NCI-H446 treated with DMSO at 0.1 percent for 48 hours (cell line): ENCODE measurements at regions not wholly inside any gene's neighbourhood (a gene's known extent, or its start where the extent isn't known, plus 50 kb on each side); places are given as distances from the start of the nearest gene placed in this dataset.
"Not testable (repeated sequence)": the region's sequence is repeated elsewhere in the genome, so short reads cannot be mapped to it uniquely, and the experiment has no call there.

Experiments
- DNase-seq: peaks from one replicate; lab custom pipeline; 2025; lab: John Stamatoyannopoulos, UW

DNA sequence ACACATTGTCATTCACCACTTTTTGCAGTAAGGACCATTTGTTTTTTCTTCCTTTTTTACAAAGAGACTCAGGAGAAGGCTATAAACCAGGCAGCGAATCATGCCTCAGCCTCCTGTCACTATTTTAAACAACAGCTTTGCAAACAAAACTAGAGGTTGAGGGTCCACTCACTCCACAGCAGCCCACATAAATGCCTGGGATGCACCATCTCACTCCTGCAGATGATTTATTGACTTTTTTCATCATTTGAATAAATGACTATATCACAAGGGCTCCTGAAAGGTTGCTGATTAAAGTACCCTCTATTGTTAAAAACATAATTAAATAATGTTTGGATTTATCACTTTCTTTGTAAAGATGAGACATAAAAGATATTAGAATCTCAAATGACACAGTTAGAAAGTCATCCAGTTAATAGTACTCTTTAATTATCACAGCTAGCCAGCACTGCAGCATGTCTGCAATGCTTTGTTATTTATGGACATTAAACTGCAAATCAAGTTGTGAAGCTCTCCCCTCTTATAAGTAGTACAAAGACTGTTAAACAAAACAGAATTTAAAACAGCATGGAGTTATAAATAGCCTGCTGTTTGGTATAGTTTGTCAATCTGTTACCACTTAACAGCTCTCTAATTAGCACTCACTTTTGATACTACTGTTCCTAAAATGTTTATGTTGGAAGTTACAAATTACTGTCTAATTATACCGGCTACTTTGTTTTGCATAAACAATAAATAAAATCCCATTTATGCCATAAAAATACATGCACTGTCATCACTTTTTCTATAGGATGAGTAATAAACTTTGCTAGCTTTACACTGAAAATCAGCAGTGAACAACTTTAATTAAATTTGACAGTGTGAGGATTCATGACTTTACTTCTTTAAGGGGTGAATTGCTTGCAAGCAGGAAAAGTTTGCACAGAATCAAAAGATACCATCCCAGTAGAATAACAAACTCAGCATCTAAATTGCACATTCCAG, 853.2 kb downstream of the UQCRFS1 start:
- no peak for DNase-seq

DNA sequence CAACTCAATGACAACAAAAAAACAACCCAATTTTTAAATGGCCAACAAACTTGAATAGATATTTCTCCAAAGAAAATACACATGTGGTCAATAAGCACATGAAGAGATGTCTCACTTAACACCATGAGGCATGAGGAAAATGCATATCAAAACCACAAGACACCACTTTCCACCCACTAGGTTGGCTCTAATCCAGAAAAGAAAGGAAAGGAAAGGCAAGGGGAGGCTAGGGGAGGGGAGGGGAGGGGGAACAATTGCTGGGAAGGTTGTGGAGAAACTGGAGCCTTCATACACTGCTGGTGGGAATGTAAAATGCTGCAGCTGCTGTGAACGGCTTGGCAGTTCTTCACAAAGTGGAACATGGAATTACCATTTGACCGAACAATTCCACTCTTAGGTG, 854.3 kb downstream of the UQCRFS1 start:
- DNase-seq = no peak

DNA sequence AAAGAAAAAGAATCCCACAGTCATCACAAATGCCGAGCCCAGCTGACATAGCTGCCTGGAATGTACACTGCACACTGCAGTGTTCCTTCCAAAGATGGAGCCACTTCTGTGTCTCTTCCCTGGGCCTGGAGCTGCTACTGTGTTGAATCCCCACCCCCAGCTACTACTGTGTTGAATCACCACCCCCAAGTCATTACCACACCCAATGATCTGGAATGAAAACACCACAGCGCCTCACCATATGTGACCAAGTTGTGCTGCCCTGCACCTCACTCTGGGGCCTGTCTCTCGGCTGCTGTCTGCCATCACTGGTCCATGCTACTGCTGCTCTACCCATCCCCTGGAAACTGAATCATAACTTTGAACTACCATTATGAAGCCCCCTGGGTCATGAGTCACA, 861.2 kb downstream of the UQCRFS1 start:
- DNase-seq = no peak

DNA sequence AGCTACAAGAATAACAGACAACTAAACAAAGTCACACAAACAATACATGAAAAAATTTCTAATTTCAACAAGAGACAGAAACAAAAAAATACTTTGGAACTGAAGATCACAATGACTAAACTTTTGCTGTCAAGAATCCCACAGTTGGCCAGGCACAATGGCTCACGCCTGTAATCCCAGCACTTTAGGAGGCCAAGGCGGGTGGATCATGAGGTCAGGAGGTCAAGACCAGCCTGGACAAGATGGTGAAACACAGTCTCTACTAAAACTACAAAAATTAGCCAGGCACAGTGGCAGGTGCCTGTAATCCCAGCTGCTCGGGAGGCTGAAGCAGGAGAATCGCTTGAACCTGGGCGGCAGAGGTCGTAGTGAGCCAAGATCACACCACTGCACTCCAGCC, 861.6 kb downstream of the UQCRFS1 start:
- not testable (repeated sequence) for DNase-seq

DNA sequence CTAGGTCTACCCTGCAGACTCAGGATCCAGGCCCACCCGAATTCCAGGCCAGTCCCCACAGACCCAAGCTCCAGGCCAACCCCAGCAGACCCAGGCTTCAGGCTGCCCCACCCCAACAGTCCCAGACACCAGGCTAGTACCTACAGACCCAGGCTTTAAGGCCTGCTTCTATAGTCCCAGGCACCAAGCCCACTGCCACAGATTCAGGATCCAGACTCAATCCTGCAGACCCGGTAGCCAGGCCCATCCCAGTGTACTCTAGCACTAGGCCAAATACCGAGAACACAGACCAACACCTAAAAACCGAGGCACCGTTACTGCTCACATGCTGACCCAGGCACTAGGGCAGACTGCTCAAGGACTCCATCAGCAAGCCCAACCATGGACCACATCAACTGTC, 862.3 kb downstream of the UQCRFS1 start:
- DNase-seq = no peak

DNA sequence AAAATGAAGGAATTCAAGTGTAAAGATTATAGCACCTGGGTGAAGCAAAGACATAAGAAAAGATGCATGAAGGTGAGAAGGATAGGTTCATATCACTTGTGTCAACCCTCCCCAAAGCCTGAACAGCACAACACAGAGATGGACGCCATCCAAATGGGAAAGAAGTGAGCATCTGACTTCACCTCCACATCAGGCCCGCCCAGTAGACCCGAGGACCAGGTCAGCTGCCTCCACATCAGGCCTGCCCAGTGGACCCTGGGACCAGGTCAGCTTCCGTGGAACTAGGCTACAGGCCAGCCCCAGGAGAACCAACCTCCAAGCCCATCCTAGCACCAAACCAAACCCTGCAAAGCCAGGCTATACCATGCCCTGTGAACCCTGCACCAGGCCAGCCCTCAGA, 862.9 kb downstream of the UQCRFS1 start:
- DNase-seq = no peak

DNA sequence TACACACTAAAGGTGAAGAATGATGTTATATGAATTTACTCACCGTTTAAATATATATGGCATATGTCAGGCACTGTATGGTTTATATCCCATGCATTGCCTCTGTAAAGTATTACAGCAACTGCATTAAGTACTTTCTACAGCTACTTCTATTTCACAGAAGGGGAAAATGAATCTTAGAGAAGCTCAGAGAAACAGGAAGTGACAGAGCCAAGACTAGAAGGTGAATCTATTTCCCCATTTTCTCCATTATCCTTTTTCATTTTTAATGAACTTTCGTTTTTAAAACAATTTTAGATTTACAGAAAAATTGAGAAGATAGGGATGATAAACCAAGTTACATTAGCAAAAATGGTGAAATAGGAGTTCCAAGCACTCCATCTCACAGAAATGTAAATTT, 863.3 kb downstream of the UQCRFS1 start:
- no peak for DNase-seq

DNA sequence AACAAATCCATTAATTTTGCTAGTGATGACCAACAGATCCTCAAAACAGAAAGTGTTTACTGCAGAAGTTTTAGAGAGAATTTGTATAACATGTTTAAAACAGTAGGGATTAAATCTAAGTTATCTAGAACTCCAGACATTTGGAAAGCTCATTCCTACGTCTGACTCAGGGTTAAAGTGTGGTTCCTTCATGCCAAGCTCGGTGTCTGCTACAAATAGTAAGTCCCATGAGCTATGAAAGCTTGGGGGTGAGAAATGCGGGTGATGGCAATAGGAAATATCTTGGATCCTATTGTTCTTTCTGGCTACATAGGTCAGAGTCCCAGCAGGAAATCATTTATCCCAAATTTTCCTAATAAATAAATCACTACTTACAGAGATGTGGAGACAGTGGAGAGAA, 867.1 kb downstream of the UQCRFS1 start:
- DNase-seq = no peak

DNA sequence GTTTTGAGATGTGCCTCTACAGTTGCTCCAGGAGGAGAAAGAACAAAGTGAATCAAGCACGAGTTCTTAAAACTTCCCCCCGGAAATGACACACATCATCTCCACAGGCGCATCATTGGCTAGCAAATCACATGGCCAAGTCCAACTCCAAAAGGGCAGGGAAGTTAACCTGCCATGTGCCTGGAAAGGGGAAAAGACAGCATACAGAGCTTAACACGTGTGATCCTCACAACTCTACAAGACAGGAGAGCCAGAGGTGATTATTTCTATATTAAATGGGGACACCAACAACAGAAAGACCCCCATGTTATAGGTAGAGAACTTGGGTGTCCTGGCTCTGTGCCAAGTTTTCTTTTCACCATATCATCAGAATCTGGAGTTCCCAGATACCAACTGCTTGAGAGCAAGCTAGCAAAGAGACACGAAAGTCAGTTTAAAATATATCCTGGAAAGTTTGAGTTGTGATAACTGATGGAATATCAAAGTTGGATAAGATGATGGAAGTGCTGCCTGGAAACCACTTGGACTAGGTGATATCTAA, 871.1 kb downstream of the UQCRFS1 start:
- DNase-seq = no peak

DNA sequence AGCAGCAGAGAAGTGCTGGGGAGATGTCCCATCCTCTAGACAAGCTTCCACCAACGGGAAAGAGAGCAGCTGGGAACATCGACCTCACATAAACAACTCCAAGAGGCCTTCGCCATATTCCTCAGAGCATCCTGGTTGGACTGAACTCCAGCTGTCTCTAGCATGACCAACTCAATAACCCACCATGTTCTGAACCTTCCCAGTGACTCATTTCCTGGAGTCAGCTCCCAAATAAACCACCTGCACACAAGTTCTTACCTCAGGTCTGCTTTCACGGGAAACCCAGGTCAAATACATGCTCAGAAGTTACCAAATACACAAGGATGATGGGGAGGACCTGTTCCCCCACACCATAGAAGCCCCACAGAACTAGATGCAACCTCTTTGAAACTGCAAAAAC, 878.5 kb downstream of the UQCRFS1 start:
- DNase-seq = no peak

DNA sequence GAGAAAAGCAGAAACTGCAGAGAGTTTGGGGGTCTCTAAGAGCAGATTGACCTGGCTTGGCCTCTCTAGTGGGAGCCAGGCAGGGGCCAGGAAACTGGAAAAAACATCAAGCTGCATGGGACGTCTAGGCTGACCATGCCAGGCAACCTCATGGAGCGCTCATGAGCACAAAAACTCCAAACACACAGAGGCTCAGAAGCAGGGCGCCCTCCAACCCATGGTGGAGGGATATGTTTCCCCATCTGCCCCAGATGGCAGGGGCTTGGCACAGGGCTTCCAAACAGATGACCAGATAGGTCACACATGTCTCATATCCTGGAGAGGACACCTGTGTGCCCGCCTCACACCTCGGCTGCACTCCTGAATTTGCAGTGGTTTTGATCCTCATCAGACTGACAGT, 879.0 kb downstream of the UQCRFS1 start:
- DNase-seq = no peak

DNA sequence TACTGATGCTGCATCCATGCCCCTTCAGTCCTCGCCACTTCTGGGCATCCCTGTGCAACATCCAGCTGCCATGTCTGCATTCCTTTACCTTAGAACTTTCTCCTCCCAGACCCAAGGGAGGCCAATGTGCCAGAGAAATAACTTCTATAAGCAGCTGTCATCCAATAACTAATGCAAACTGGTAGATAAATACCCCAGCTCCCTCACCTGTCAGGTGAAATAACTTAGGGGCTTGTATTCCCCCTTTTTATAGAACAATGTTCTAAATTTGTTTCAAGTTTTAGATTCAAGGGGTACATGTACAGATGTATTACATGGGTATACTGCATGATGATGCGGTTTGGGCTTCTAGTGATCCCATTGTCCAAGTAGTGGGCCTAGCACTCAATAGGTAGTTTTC, 880.1 kb downstream of the UQCRFS1 start:
- DNase-seq = no peak

DNA sequence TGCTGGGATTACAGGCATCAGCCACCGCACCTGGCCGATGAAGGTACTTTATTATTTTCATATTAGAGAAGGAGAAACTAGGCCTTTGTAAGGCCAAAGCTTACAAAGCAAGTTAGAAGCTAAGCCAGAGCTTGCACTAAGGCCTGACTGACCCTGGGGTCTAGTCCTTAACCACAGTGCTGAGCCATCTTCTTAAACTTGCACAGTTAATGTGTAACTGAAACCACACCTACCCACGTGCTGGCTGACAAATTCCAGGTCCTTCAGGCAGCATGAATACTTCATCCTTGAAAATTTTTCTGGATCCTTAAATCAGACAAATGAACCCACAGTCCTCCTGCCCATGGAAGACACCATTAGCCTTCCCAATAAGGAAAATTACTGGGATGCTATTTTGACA, 880.6 kb downstream of the UQCRFS1 start:
- no peak for DNase-seq

DNA sequence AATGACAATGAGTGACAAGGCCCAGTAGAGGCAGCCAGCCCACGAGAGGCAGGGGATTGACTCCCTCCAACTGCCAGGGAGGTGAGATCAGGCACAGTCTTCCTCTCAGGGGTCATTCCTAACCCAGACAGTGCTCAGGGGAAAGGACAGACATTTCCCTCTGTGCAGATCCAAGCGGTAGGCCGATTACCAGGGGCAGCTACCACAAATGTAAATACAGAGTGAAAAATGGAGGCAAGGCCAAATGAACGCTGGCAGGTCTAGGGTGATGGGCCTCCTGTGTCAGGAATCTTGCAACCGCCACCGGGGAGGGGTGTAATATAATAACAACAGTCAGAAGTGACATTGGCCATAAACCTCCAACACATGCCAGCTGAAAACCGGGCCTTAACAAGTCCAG, 881.4 kb downstream of the UQCRFS1 start:
- DNase-seq = no peak

DNA sequence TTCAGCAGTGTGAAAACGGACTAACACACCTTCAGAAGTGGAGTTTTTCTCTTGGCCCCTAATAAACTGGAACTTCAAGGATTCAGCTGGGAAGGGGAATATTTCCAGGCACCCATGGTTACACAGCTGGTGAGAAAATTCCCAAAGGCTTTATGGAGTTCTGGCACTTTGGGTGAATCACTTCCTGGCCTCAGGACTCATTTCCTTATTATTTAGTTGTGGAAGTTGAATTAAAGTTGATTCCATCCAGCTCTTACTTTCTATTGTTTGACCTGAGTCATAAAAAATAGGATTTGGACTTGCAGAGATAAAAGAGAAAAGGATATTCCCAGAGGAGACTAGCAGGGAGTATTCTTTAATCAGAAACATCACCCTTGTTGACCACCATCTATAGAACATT, 882.1 kb downstream of the UQCRFS1 start:
- DNase-seq = no peak

DNA sequence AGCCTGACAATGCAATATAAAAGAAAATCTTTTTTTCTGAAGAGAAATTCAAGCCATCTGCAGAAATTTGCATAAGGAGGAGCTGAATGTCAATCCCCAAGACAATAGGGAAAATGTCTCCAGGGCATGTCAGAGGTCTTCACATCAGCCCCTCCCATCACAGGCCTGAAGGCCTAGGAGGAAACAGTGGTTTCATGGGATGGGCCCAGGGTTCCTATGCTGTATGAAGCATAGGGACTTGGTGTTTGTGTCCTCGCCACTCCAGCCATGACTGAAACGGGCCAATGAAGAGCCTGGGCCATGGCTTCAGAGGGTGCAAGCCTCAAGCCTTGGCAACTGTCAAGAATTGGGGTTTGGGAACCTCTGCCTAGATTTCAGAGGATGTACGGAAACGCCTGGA, 883.5 kb downstream of the UQCRFS1 start:
- DNase-seq = no peak

DNA sequence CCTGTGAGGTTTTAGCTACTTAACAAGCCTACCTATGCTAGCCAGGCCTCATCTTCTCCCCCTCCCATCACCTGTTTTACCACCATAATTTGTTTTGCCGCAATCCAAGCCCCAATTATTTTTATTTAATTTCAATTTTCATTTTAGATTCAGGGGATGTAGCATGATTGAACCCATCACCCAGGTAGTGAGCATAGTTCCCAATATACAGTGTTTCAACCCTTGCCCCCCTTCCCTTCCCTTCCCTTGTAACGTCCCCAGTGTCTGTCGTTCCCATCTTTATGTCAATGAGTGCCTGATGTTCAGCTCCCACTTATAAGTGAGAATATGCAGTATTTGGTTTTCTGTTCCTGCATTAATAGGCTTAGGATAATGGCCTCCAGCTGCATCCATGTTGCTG, 885.0 kb downstream of the UQCRFS1 start:
- no peak for DNase-seq

DNA sequence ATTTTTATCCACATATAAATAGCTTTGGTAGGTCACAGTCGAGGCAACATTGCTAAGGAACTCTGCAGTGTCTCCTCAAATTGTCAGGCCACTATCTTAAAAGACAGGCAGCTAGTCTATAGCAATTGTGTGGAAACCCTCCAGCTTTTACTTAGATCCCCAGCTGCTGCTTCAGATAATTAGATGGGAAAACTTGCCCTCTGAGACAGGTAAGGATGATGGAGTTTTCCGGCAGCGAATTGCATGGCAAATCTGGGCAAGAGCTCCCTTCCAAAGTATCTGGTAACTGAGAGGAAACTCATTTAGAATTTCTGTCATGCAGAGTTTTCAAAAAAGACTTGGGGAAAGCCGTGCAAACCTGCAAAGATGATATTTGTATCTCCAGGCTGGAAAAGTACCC, 886.2 kb downstream of the UQCRFS1 start:
- no peak for DNase-seq

DNA sequence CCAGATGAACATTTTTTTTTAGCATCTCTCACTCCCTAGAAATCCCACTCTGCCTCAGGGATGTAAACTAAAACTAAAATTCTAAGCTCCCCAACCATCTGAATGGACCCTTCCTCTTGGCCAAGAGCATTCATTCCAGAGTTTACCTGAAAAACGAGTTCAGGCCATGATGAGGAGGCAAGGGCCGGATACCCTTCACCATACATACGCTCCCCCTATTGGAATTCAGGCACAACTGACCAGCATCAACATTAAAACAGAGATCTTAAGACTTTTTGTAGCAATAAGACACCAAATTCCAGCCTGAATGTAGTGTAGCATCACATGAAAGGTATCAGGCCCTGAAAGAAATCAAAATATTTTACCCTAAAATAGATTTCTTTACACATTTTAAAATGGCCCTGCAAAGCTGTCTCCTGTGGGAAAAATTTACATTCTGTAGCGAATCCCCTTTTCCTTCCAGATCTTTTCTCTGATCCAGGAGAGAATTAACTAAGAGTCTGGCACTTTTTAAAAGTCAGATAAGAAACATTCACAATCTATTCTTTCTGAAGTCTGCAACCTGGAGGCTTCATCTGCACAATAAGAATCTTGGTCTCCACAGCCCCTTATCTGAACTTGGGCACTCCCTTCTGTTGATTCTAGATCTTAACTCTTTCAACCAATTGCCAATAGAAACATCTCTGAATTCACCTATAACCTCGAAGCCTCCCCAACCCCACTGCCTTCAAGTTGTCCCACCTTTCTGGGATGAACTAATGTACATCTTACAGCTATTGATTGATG, 888.5 kb downstream of the UQCRFS1 start:
- no peak for DNase-seq

DNA sequence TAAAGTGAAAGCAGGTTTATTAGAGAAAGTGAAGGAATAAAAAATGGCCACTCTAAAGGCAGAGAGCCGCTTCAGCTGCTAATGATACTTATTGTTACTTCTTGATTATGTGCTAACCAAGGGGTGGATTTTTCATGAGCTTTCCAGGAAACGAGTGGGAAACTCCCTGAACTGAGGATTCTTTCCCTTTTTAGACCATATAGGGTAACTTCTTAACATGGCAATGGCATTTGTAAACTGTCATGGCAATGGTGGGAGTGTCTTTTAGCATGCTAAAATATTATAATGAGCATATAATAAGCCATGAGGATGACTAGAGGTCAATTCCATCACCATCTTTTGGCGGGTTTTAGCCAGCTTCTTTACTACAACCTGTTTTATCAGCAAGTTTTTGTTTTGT, 890.0 kb downstream of the UQCRFS1 start:
- no peak for DNase-seq

DNA sequence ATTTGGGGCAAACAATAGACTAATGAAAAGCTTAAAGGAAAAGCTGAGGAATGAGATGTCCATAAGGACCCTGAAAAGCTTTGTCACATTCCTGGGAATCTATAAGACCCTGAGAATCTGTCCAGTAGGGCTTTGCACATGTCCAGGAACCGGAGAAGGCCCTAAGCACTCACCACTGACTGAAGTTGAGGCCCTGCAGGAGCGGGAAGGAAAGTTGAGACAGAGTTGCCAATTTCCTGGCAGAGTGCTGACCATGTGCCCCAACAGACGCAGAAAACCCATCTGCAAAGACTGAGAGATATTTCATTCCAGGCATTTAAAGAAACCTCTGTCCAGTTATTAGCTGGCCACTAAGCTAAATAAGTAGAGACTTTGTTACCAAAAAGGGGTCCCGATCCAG, 890.5 kb downstream of the UQCRFS1 start:
- no peak for DNase-seq

DNA sequence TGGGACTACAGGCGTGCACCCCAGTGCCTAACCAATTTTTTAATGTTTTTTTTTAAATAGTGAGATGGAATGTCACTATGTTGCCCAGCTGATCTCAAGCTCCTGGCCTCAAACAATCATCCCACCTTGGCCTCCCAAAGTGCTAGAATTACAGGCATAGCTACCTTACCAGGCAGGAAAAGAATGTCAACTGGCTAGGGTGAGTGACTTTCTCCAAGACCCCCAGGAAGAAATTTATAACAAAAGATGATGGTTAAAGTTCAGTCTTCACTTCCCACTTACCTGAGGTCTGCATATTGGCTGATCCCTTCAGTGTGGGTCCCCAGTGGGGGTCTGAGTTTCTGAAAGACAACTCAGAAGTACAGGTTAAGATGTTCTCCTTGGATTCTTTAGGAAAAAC, 893.0 kb downstream of the UQCRFS1 start:
- DNase-seq = no peak

DNA sequence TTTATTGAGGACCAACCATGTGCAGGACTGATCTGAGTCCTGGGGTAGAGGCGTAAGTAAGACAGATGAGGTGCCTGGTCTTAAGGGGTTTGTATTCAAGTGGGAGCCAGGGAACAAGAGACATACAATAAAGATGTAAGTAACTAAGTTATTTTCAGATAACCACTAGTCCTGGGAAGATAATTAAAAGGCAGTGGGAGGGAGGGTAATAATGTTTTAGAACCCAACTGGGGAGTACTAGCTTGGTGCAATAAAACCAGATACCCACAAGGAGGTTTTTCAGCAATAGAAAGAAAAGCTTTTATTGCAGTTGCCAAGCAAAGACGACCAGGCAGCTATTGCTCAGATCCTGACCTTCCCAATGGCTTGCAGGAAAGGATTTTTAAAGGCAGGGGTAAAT, 893.7 kb downstream of the UQCRFS1 start:
- DNase-seq = no peak
